IgD-negative memory B cell (primary cell): ENCODE measurements at regions not wholly inside any gene's neighbourhood (a gene's known extent, or its start where the extent isn't known, plus 50 kb on each side); places are given as distances from the start of the nearest gene placed in this dataset.

Source experiments
- H3K27ac Mint-ChIP-seq, 3 donors: one replicate each; pipeline ENCODE4 v1.8.0; 2020 to 2022; ENCODE audit warnings: mild to moderate bottlenecking in 3 of 3, mixed read lengths in 3 of 3, moderate library complexity in 1 of 3
- H3K27me3 Mint-ChIP-seq: one replicate; pipeline ENCODE4 v1.8.0; 2021; ENCODE audit warnings: mixed read lengths
- H3K36me3 Mint-ChIP-seq: one replicate; pipeline ENCODE4 v1.8.0; 2020; ENCODE audit warnings: mild to moderate bottlenecking, mixed read lengths
- H3K4me1 Mint-ChIP-seq, 3 donors: one replicate each; pipeline ENCODE4 v1.8.0; 2020 to 2022; ENCODE audit warnings: mixed read lengths in 3 of 3, mild to moderate bottlenecking in 1 of 3
- H3K4me3 Mint-ChIP-seq, 4 donors: one replicate each; pipeline ENCODE4 v1.8.0; 2020 to 2022; ENCODE audit warnings: mild to moderate bottlenecking in 4 of 4, mixed read lengths in 4 of 4, moderate library complexity in 3 of 4
- H3K9me3 Mint-ChIP-seq, 3 donors: one replicate each; pipeline ENCODE4 v1.8.0; 2020 to 2021; ENCODE audit warnings: mixed read lengths in 3 of 3, mild to moderate bottlenecking in 1 of 3

DNA sequence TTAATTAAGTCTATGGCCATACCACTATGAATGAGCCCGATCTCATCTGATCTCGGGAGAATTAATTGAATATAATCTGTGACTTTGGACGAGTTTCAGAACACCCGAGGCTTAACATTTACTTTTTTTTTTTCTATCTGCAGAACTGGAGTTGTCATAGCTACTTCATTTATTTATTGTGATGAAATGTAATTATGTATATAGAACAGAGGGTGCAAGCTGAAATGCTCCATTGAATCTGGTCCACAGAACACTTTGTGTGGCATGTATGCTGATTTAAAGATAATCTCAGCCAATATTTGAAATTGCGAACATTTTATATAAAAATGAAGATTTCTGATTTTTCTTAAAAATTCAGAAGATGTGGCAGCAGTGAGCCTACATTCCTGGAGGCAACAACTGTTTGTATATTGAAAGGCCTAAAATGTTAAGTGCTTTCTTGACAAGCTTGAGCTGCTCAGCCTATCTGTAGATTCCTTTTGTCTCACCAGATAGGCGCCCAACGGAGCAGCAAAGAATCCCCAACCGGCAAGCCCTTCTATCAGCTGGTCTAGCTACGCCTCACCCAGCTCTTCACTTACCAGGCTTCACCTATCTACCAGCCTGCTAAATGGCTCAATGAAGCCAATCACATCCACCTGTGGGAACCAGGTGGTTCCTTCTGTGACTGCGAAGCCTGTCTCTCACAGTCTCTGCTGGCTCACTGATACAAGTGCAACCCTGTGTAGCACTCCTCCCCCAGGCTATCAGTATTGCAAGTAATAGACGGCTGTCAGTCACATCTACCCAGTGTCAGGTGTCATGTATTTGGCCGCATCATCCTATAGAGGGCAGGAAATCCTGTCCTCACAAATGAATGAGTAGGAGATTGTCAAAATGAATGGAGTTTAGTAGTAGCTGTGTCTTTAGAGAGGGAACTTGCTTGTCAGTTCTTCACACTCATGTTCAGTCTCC, 170.6 kb upstream of the MRPS30 start:
- Mint-ChIP-seq H3K4me3 (no peak overlapping the region), H3K27ac (no peak overlapping the region), H3K4me1 (no peaks in the 10 kb centered on the region), H3K27me3 (no peaks in the 10 kb centered on the region), H3K36me3 (no peaks in the 10 kb centered on the region), H3K9me3 (peaks cover 0 to 1% (median 0%) of the 10 kb centered on the region in 3 donors)

GRCh38 chr5:44632344-44632743, 176.4 kb upstream of the MRPS30 start:
- H3K4me3 Mint-ChIP-seq, result no peak overlapping the region
- no peaks in the 10 kb centered on the region for H3K4me1 Mint-ChIP-seq
- H3K9me3 Mint-ChIP-seq, result peaks cover 4 to 17% (median 6%) of the 10 kb centered on the region in 3 donors
- no peaks in the 10 kb centered on the region for H3K27me3 Mint-ChIP-seq
- H3K27ac Mint-ChIP-seq, result no peak overlapping the region
- H3K36me3 Mint-ChIP-seq, result no peaks in the 10 kb centered on the region

DNA sequence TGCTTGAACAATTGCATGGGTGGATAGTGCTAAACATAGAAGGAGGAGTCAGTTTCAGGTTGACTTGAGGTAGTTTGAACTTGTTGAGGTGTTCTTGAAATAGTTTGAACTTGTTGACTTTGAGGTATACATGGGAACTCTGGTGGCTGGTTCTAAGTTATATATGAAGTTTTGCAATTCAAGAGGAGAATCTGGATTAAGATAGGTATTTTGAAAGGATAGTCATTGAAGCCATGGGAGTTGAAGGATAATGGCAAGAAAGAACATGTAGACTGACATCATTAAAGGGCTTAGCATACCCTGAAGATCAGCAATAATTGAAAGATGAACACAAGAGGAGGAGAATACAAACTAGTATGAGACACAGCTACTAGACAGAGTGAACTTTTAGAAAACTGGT, 181.9 kb upstream of the MRPS30 start:
- Mint-ChIP-seq H3K9me3 (peaks cover 8 to 17% (median 9%) of the 10 kb centered on the region in 3 donors), H3K27me3 (no peaks in the 10 kb centered on the region), H3K4me3 (no peak overlapping the region), H3K27ac (no peak overlapping the region), H3K4me1 (no peaks in the 10 kb centered on the region), H3K36me3 (no peaks in the 10 kb centered on the region)

DNA sequence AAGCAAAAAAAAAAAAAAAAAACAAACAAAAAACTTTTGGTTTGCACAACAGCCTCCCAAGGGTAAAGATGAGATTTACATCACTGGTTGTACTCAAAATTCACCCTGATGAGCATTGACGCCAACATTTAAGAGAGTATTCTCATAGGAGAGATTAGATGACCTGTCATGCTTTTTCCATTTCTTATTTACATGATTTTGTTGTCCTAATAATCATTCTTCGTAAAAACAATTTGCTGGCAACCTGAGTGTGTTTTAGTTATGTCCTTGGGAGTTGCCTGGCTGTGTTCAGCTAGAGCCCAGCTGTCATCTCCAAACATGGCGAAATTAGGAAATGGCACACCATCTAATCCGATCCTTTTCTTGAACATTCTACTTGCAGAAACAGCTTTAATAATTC, 186.4 kb upstream of the MRPS30 start:
- Mint-ChIP-seq H3K36me3 (no peaks in the 10 kb centered on the region), H3K27me3 (no peaks in the 10 kb centered on the region), H3K4me1 (no peaks in the 10 kb centered on the region), H3K4me3 (no peak overlapping the region), H3K27ac (no peak overlapping the region), H3K9me3 (peaks cover 4 to 5% (median 4%) of the 10 kb centered on the region in 3 donors)

- H3K27me3 Mint-ChIP-seq, result no peaks in the 10 kb centered on the region
- no peaks in the 10 kb centered on the region for H3K4me1 Mint-ChIP-seq
- no peak overlapping the region for H3K4me3 Mint-ChIP-seq
- H3K36me3 Mint-ChIP-seq, result no peaks in the 10 kb centered on the region
- H3K9me3 Mint-ChIP-seq, result peaks cover 0 to 4% (median 0%) of the 10 kb centered on the region in 3 donors
- H3K27ac Mint-ChIP-seq, result no peak overlapping the region
Observed at GRCh38 chr5:44619875-44620610, 188.7 kb upstream of the MRPS30 start.

DNA sequence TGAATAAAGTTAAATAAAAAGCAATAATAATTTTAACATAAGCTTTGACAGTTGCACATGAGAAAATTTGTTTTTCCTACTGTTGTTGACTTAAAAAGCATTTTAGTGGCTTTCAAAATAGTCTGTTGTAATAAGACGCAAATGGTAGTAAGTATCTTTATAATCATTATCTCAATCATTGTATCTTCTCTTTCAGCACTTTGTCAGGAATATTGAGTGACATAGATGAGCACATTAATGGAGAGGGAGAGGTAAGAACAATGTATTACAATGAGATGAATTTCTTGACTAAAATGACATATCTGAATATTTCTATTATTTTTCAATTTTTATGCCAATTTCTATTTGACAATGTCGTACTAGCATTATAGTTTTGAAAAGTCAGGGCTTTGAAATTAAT, 193.9 kb upstream of the MRPS30 start:
- no peaks in the 10 kb centered on the region for H3K4me1 Mint-ChIP-seq
- H3K27me3 Mint-ChIP-seq, result no peaks in the 10 kb centered on the region
- H3K4me3 Mint-ChIP-seq, result no peak overlapping the region
- H3K36me3 Mint-ChIP-seq, result no peaks in the 10 kb centered on the region
- no peak overlapping the region for H3K27ac Mint-ChIP-seq
- peaks cover 0 to 3% (median 0%) of the 10 kb centered on the region in 3 donors for H3K9me3 Mint-ChIP-seq

- no peak overlapping the region for H3K27ac Mint-ChIP-seq
Observed at GRCh38 chr5:44613936-44614335, 194.8 kb upstream of the MRPS30 start.

DNA sequence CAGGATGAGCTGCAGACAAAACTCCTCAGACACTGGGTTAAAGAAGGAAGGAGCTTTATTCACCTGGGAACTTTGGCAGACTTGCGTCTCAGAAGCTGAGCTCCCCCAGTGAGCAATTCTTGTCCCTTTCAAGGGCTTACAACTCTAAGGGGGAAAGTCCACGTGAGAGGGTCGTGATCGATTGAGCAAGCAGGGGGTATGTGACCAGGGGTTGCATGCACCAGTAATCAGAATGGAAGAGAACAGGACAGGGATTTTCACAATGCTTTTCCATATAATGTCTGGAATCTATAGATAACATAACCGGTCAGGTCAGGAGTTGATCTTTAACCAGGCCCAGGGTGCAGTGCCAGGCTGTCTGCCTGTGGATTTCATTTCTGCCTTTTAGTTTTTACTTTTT, 202.8 kb upstream of the MRPS30 start:
- H3K27me3 Mint-ChIP-seq, result no peaks in the 10 kb centered on the region
- H3K4me3 Mint-ChIP-seq, result no peak overlapping the region
- no peaks in the 10 kb centered on the region for H3K4me1 Mint-ChIP-seq
- H3K27ac Mint-ChIP-seq, result no peak overlapping the region
- H3K9me3 Mint-ChIP-seq, result peaks cover 2 to 9% (median 6%) of the 10 kb centered on the region in 3 donors
- no peaks in the 10 kb centered on the region for H3K36me3 Mint-ChIP-seq

More at GRCh38 chr5:44613936-44614335, 194.8 kb upstream of the MRPS30 start:
- Mint-ChIP-seq H3K4me3 (no peak overlapping the region), H3K9me3 (peaks cover 0 to 3% (median 0%) of the 10 kb centered on the region in 3 donors), H3K27me3 (no peaks in the 10 kb centered on the region), H3K4me1 (no peaks in the 10 kb centered on the region), H3K36me3 (no peaks in the 10 kb centered on the region)

GRCh38 chr5:44603496-44604272, 205.1 kb upstream of the MRPS30 start:
- no peaks in the 10 kb centered on the region for H3K27me3 Mint-ChIP-seq
- no peaks in the 10 kb centered on the region for H3K4me1 Mint-ChIP-seq
- peaks cover 2 to 18% (median 10%) of the 10 kb centered on the region in 3 donors for H3K9me3 Mint-ChIP-seq
- no peaks in the 10 kb centered on the region for H3K36me3 Mint-ChIP-seq
- H3K27ac Mint-ChIP-seq, result no peak overlapping the region
- no peak overlapping the region for H3K4me3 Mint-ChIP-seq

DNA sequence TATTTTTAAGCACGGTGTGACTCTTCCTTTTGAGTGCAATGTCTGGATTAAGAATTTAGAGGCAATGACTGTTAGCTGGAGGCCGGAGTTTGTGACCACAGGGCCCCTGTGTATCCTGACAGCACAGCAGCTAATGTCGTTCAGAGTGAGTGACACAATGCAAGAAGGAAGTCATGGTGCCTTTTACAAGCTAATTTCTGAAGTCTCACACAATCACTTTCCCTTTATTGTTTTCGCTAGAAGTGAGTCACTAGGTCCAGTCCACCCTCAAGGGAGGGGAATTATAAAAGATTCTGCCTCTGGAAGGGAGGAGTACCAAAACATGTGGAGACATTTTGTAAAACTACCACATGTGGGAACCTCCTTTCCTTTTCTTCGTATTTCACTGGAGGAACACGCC, 185.5 kb upstream of the FGF10 start:
- Mint-ChIP-seq H3K27me3 (no peaks in the 10 kb centered on the region), H3K36me3 (no peaks in the 10 kb centered on the region), H3K4me1 (peaks cover 0 to 1% (median 0%) of the 10 kb centered on the region in 3 donors), H3K4me3 (no peak overlapping the region), H3K27ac (no peak overlapping the region), H3K9me3 (peaks cover 0 to 4% (median 0%) of the 10 kb centered on the region in 3 donors)

- Mint-ChIP-seq H3K27me3 (no peaks in the 10 kb centered on the region), H3K4me1 (peaks cover 0 to 1% (median 0%) of the 10 kb centered on the region in 3 donors), H3K4me3 (no peak overlapping the region), H3K9me3 (peaks cover 0 to 4% (median 2%) of the 10 kb centered on the region in 3 donors), H3K36me3 (no peaks in the 10 kb centered on the region), H3K27ac (no peak overlapping the region)
Observed at GRCh38 chr5:44568519-44568918, 179.3 kb upstream of the FGF10 start.

- no peak overlapping the region for H3K4me3 Mint-ChIP-seq
- no peaks in the 10 kb centered on the region for H3K27me3 Mint-ChIP-seq
- peaks cover 0 to 8% (median 2%) of the 10 kb centered on the region in 3 donors for H3K9me3 Mint-ChIP-seq
- H3K27ac Mint-ChIP-seq, result no peak overlapping the region
- no peaks in the 10 kb centered on the region for H3K36me3 Mint-ChIP-seq
- H3K4me1 Mint-ChIP-seq, result peaks cover 0 to 1% (median 0%) of the 10 kb centered on the region in 3 donors
Observed at GRCh38 chr5:44565902-44566301, 176.7 kb upstream of the FGF10 start.

GRCh38 chr5:44565360-44565759, 176.1 kb upstream of the FGF10 start:
- Mint-ChIP-seq H3K4me3 (no peak overlapping the region), H3K4me1 (peaks cover 0 to 1% (median 0%) of the 10 kb centered on the region in 3 donors), H3K36me3 (no peaks in the 10 kb centered on the region), H3K27ac (no peak overlapping the region), H3K27me3 (no peaks in the 10 kb centered on the region), H3K9me3 (peaks cover 0 to 8% (median 2%) of the 10 kb centered on the region in 3 donors)

DNA sequence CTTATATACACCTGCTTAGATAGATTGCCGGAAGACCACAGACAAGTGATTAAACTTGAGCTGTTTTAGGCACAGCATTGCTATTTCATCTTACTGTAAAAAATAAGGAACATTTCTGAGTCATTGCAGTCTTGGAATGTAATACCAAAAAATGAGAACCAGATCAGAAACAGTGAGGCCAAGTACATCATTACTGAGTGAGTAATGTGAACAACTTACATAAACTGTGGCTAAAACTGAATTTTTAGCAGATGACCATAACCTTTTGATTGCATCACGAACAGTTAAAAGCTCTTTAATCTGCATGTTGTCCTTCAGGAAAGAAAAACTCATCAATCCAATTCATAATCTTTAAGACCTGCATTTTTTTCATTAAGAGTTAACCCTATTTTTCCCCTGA, 157.1 kb upstream of the FGF10 start:
- Mint-ChIP-seq H3K4me1 (no peaks in the 10 kb centered on the region), H3K27me3 (no peaks in the 10 kb centered on the region), H3K36me3 (no peaks in the 10 kb centered on the region), H3K4me3 (no peak overlapping the region), H3K9me3 (peaks cover 0 to 2% (median 2%) of the 10 kb centered on the region in 3 donors), H3K27ac (no peak overlapping the region)

- Mint-ChIP-seq H3K4me3 (no peak overlapping the region), H3K27ac (no peak overlapping the region), H3K9me3 (peaks cover 0 to 2% (median 0%) of the 10 kb centered on the region in 3 donors), H3K4me1 (no peaks in the 10 kb centered on the region), H3K36me3 (no peaks in the 10 kb centered on the region), H3K27me3 (no peaks in the 10 kb centered on the region)
Observed at GRCh38 chr5:44543511-44543910, 154.3 kb upstream of the FGF10 start.
